H4 (cell line): ENCODE measurements at regions not wholly inside any gene's neighbourhood (a gene's known extent, or its start where the extent isn't known, plus 50 kb on each side); places are given as distances from the start of the nearest gene placed in this dataset.

Experiments used
- DNase-seq: peaks from one replicate; pipeline ENCODE4 v3.0.0-alpha.2; 2015; ENCODE audit warnings: low spot score

DNA sequence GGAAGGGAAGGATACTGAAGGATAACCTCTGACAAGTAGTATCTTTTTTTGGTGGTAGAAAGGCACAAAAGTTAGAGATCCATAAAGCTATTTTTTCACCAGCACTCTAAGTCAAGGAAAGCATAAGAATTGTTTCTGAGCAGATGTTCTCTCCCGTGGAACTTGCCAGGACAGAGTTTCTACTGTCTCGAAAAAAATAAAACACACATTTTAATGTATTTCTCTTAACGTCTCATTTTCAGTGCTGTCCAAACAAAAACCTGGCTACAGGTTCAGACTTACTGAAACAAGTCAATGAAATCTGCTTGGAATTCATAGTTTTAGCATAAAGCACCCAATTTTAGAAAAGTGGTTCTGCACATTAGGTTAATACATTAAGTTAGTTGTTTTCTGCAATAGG is 338.3 kb downstream of the LTN1 start:
- DNase-seq, result no peak

GRCh38 chr21:28644762-28645161 is 347.9 kb downstream of the LTN1 start:
- no peak for DNase-seq

DNA sequence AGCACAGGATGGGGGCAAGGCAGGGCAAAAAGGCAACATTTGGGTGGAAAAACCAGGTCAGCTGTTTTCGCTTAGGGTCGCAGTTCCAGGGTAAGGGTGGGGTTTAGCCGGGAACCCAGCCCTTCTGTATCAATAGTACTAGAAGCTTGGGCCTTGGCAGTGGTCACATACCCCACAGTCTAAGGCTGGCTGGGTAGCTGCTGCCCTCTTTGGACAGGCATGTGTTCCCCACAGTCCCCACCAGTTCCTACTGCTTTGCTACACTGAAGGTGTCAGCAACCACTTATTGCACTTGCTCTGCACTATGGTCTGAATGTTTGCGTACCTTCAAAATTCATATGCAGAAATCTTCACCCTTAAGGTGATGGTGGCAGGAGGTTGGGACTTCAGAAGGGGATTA is 349.8 kb downstream of the LTN1 start:
- no peak for DNase-seq

DNA sequence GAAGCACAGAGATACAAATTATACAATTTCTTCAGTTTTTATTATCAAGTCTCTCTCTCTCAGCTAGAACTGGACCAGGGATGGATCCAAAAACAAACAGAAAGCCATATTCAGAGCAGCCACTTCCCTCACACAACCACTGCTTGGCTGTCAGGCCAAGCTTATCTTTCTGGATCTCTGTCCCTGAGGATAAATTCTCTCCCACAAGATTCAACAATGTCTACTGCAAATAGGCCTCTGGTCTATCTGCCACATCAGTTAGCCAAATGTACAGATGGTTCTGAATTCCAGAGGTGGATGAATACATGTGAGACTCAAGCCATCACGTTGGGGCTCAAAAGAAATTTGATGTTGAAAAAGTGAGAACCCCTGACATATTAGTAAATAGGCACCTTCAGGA is 350.9 kb downstream of the LTN1 start:
- no peak for DNase-seq

GRCh38 chr21:28640326-28640725 is 352.4 kb downstream of the LTN1 start:
- no peak for DNase-seq

DNA sequence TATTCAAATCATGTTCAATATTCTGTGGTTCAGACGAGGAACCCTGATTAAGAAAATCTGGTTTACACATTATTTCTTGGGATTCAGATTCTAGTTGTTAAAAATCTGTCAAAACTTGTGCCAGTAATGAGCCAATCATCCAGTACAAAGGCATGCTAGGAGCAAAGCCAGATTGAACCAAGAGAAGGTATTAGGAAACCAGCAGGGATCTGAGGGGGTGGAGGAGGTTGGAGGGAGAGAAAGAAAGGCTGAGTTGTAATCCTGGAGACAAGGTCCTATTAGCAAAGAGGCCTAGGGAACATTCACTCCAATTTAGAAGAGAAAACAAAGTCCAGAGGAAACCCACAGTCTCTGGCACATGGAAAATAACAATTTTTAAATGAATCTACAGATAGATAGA is 352.9 kb downstream of the LTN1 start:
- DNase-seq, result no peak

- peak; percentile 47 for DNase-seq
These were observed 355.7 kb downstream of the LTN1 start for GRCh38 chr21:28636752-28637691.

- no peak for DNase-seq
These were observed 357.1 kb downstream of the LTN1 start for GRCh38 chr21:28635541-28635940.

- peak; percentile 42 for DNase-seq
These were observed 358.7 kb downstream of the LTN1 start for GRCh38 chr21:28633839-28634555.

- DNase-seq, result no peak
These were observed 359.8 kb downstream of the LTN1 start for GRCh38 chr21:28632755-28633408.

GRCh38 chr21:28627691-28628090 is 365.0 kb downstream of the LTN1 start:
- DNase-seq, result peak; percentile 38

- no peak for DNase-seq
These were observed 365.4 kb downstream of the LTN1 start for GRCh38 chr21:28627261-28627660.

- DNase-seq, result no peak
These were observed 368.1 kb downstream of the LTN1 start for GRCh38 chr21:28624626-28625025.

- DNase-seq, result no peak
These were observed 375.4 kb downstream of the LTN1 start for GRCh38 chr21:28617300-28617699.

- DNase-seq, result peak; percentile 39
These were observed 377.4 kb downstream of the LTN1 start for GRCh38 chr21:28615276-28615675.

- DNase-seq, result no peak
These were observed 377.9 kb downstream of the LTN1 start for GRCh38 chr21:28614791-28615190.

DNA sequence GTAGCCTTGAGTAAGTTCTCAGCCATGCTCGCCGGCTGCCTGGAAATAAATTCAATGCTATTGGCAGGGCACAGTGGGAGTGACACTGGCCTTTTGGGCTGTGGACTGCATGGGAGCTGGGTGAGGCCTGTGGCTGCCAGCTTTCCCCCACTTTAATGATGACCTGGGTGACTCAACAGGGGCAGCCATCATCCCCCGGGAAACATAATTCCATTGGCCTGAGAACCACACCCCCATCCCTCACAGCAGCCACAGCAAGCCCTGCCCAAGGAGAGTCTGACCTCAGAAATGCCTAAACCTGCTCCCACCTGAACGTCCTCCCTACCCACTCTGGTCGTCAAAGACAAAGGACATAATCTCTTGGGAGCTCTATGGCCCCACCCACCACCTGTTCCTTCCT is 384.0 kb downstream of the LTN1 start:
- no peak for DNase-seq

DNA sequence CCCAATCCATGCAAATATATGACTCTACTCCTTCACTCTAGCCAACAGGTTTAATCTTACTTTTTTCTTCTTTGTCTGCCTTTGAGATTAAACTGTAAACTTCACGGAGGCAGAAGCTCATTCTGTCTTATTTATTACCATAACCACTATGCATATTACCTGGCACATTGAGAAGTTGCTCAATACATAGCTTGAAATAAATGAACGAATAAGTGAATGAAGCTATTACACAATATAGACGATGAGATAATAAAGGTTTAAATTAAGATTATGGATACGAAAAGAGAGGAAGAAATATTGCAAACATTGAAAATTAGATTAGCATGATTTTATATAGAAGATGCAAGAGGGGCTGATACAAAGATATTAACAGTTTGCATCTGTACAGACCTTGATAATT is 385.1 kb downstream of the LTN1 start:
- DNase-seq, result no peak

DNA sequence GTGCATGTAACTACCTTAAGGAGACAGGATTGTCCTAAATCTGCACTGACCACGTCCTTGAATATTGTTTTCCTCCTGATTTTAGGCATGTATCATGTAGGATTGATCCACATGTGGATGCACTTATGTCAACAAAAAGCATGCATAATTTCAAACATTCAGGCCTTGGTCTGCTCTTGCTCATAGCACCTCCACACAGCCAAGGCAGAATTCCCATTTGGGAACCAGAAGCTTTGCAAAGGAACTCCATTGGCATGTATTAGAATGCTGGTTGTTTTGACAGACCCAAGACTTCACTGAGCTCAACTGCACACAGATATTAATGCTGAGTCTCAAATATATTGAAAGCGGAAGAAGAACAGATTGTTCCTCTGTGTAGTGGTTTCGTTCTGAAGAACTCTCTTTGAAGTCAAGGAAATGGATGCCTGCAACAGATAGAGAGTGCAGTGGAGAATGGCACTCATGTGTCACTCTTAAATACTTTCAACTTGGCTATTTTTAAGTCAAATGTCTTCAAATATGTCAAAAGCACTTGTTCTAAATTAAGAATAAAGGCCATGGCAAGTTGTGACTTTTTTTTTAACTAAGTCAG is 387.6 kb downstream of the LTN1 start:
- DNase-seq, result no peak

DNA sequence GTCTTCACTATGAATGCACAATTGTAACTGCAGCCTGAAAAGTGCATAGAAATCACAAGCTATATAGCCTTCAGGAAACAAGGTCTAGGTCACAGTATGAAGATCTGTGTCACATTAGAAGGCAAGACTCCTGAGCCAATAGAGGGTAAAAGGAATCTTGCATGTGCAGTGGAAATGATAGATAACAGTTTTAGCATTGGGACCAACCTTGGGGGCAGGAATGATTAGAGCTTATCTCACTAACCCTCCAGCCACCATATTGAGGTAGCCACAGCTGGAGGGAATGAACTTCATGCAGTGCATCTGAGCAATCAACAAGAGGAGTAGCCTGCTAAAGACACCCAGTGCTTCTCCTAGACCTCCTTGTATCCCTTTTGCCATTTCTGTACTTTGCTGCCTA is 390.1 kb downstream of the LTN1 start:
- no peak for DNase-seq

DNA sequence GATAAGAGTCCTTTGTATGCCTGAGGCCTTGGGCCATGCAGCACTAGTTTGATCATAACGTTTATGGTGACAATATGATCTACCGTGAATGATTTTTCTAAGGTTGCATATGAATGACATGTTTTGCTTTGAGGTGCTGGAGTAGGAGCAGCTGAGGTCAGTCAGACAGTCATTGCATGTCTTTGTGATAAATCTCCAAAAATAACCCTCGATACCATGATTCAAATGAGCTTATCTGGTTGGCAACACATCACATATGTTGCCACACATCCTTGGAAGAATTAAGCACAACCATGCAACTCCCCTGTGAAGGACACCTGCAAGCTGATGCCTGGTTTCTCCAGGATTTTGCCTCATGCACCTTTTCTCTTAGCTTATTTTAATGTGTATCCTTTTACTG is 394.5 kb downstream of the LTN1 start:
- no peak for DNase-seq

DNA sequence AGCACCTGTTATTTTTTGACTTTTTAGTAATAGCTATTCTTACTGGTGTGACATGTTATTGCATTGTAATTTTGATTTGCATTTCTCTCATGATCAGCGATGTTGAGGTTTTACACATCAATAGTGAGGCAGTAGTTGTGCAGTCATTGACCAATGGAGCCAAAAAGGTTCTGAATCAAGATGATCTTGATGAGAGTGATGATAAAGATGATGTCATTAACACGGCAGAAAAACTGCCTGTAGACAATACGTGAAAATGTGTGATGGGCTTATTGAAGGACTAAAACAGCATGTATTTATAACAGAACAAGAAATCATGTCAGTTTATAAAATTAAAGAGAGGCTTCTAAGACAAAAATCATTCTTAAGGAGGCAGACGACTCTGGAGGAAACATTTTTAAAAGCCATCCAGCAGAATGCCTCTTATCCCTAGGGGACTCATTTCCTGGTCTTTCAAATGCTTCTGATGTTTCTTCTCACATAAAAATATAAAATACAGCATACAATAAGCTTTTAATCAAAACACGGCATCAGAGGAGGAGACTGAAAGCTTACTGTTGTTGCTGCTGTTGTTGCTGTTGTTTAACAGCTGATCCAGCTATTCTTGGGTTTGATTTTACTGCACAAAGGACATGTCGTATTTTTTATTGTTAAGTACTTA is 400.3 kb downstream of the LTN1 start:
- DNase-seq, result no peak
